ENCODE measurements at regions not wholly inside any gene's neighbourhood (a gene's known extent, or its start where the extent isn't known, plus 50 kb on each side); places are given as distances from the start of the nearest gene placed in this dataset.

DNA sequence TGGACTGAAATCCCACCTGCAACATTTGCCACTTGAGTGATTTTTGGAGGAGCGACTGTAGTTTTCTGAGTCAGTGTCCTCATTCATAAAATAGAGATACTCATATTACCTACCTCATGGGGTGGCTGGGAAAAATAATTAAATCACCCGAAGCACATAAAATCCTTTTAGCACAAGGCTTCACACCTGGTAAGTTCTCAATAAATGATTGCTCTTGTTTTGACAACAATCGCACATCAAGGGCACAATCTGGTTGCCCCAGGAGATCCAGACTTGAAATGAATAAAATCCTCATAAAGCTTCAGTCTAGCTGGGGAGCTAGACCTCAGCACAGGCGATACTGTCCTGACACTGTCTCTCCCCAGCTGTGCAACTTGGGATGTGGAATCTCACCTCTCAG, 76.0 kb upstream of the CCDC60 start:
- H3K9me3 Mint-ChIP-seq: peaks cover 3 to 18% (median 14%) of the 10 kb centered on the region in 3 donors
- ChIA-PET CTCF (no interaction called here), POLR2A (no interaction called here)
- no peaks in the 10 kb centered on the region for H3K9me3 ChIP-seq
- no peak overlapping the region for H3K27ac ChIP-seq (ENCODE audit: low read length)
- peaks cover 12 to 26% of the 10 kb centered on the region in 2 donors for H3K27me3 Mint-ChIP-seq
- H3K4me3 Mint-ChIP-seq: no peak overlapping the region
- no peak for DNase-seq
- no peaks in the 10 kb centered on the region for H3K4me1 ChIP-seq (ENCODE audit: control insufficient read depth in 1 of 2, extremely low read depth in 1 of 2, insufficient read depth in 2 of 2, low read length in 2 of 2)
- no peak overlapping the region for H3K27ac Mint-ChIP-seq
- no peak for ATAC-seq (replicated peaks in 1 of 4)
- H3K36me3 ChIP-seq (ENCODE audit: control insufficient read depth in 2 of 2, extremely low read depth in 1 of 2, insufficient read depth in 1 of 2, low read length in 1 of 2): no peaks in the 10 kb centered on the region
- 42% methylated on average over 2 of the region's 4 CpGs for WGBS (ENCODE audit: insufficient coverage)
- H3K27me3 ChIP-seq (replicated peaks in 1 of 2; ENCODE audit: control insufficient read depth in 2 of 2, extremely low read depth in 1 of 2, insufficient read depth in 2 of 2, low read length in 1 of 2): peaks cover 0 to 6% of the 10 kb centered on the region in 2 experiments
- no peaks in the 10 kb centered on the region for H3K4me1 Mint-ChIP-seq
- no peaks in the 10 kb centered on the region for H3K36me3 Mint-ChIP-seq
- no peak overlapping the region for H3K4me3 ChIP-seq (ENCODE audit: control insufficient read depth in 1 of 2, extremely low read depth in 1 of 2, low read length in 1 of 2)

DNA sequence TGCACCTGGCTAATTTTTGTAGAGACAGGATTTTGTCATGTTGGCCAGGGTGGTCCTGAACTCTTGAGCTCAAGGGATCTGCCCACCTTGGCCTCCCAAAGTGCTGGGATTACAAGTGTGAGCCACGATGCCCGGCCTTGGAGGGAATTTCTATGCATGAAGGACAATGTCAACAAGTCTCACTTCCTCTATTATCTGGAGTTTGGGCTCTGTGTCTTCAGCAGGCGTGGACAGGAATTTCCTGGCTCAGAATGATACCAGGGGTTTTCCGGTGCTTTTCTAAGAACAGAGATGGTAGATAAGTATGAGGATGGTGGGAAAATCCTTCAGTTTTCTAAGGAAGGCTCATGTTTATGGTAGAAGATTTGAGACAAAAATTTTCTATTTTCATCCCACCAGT, 75.0 kb upstream of the CCDC60 start:
- WGBS (ENCODE audit: insufficient coverage): no CpG with 5 or more reads among the region's 4 CpGs
- no peak for DNase-seq
- Histone ChIP-seq H3K9me3 (no peaks in the 10 kb centered on the region), H3K27ac (ENCODE audit: low read length) (no peak overlapping the region), H3K27me3 (replicated peaks in 1 of 2; ENCODE audit: control insufficient read depth in 2 of 2, extremely low read depth in 1 of 2, insufficient read depth in 2 of 2, low read length in 1 of 2) (peaks cover 0 to 6% of the 10 kb centered on the region in 2 experiments), H3K36me3 (ENCODE audit: control insufficient read depth in 2 of 2, extremely low read depth in 1 of 2, insufficient read depth in 1 of 2, low read length in 1 of 2) (no peaks in the 10 kb centered on the region), H3K4me1 (ENCODE audit: control insufficient read depth in 1 of 2, extremely low read depth in 1 of 2, insufficient read depth in 2 of 2, low read length in 2 of 2) (no peaks in the 10 kb centered on the region), H3K4me3 (ENCODE audit: control insufficient read depth in 1 of 2, extremely low read depth in 1 of 2, low read length in 1 of 2) (no peak overlapping the region)
- ChIA-PET POLR2A (no interaction called here), CTCF (no interaction called here)
- Mint-ChIP-seq H3K9me3 (peaks cover 3 to 18% (median 14%) of the 10 kb centered on the region in 3 donors), H3K4me3 (no peak overlapping the region), H3K27ac (no peak overlapping the region), H3K36me3 (no peaks in the 10 kb centered on the region), H3K27me3 (peaks cover 12 to 26% of the 10 kb centered on the region in 2 donors), H3K4me1 (no peaks in the 10 kb centered on the region)
- no peak for ATAC-seq (replicated peaks in 1 of 4)

DNA sequence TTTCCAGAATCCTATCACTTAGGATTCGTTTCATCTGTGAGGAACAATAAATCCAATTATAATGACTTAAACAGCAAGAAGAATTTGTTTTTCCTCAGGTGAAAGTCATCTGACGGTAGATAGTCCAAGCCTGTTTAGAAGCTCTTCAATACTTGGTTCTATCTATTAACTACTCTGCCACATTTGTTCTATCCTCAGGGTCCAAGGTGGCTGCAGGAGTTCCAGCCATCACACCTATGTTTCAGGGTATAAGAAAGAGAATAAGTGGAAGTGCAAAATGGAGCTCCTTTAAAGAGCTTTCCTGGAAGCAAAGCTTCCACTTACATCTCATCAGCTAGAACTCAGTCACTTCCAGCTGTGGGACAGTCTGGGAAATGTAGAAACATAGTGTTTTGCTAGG, 72.1 kb upstream of the CCDC60 start:
- H3K4me1 Mint-ChIP-seq: no peaks in the 10 kb centered on the region
- peaks cover 8 to 22% (median 17%) of the 10 kb centered on the region in 3 donors for H3K9me3 Mint-ChIP-seq
- WGBS (ENCODE audit: insufficient coverage): no CpG with 5 or more reads among the region's 2 CpGs

DNA sequence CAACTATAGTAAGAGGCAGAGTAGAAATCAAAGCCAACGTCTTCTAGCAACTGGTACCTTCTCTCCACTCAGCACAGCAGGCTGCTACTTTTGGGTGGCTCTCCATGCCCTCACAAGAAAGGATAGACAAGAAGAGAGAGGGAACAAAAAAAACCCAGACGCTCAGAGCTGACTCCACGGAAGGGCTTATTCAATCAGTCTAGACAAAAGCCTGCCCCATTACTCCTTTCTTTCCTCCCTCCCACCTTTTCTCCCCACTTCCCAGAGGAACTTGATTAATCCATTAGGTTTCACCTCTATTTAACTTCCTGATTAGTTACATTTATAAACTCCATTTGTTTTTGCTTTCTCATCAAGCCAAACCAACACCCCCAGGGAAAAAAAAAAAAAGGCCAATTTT, 71.1 kb upstream of the CCDC60 start:
- Mint-ChIP-seq H3K36me3 (no peaks in the 10 kb centered on the region), H3K4me3 (no peak overlapping the region), H3K4me1 (no peaks in the 10 kb centered on the region), H3K27ac (no peak overlapping the region), H3K27me3 (peaks cover 12 to 14% of the 10 kb centered on the region in 2 donors), H3K9me3 (peaks cover 13 to 29% (median 24%) of the 10 kb centered on the region in 3 donors)
- no peak for DNase-seq
- Histone ChIP-seq H3K4me3 (ENCODE audit: control insufficient read depth in 1 of 2, extremely low read depth in 1 of 2, low read length in 1 of 2) (no peak overlapping the region), H3K36me3 (ENCODE audit: control insufficient read depth in 2 of 2, extremely low read depth in 1 of 2, insufficient read depth in 1 of 2, low read length in 1 of 2) (no peaks in the 10 kb centered on the region), H3K27me3 (replicated peaks in 1 of 2; ENCODE audit: control insufficient read depth in 2 of 2, extremely low read depth in 1 of 2, insufficient read depth in 2 of 2, low read length in 1 of 2) (peaks cover 0 to 3% of the 10 kb centered on the region in 2 experiments), H3K4me1 (ENCODE audit: control insufficient read depth in 1 of 2, extremely low read depth in 1 of 2, insufficient read depth in 2 of 2, low read length in 2 of 2) (no peaks in the 10 kb centered on the region), H3K27ac (ENCODE audit: low read length) (no peak overlapping the region), H3K9me3 (no peaks in the 10 kb centered on the region)
- 80% methylated on average over 1 of the region's 3 CpGs for WGBS (ENCODE audit: insufficient coverage)
- POLR2A ChIA-PET: no interaction called here
- CTCF ChIA-PET: interaction anchor here in 1 of 2 donors (0.7 kb wide), 1 partner anchor 67 kb away, joined by 4 read pairs; no protein-coding TSS in a partner anchor
- ATAC-seq (replicated peaks in 1 of 4): no peak

More for the DNA sequence above, 72.1 kb upstream of the CCDC60 start:
- H3K9me3 ChIP-seq: no peaks in the 10 kb centered on the region
- DNase-seq (no peak), ATAC-seq (replicated peaks in 1 of 4) (no peak)
- POLR2A ChIA-PET: no interaction called here
- no peaks in the 10 kb centered on the region for H3K36me3 ChIP-seq (ENCODE audit: control insufficient read depth in 2 of 2, extremely low read depth in 1 of 2, insufficient read depth in 1 of 2, low read length in 1 of 2)
- Mint-ChIP-seq H3K27me3 (peaks cover 12 to 23% of the 10 kb centered on the region in 2 donors), H3K36me3 (no peaks in the 10 kb centered on the region), H3K4me3 (no peak overlapping the region), H3K27ac (no peak overlapping the region)
- H3K27ac ChIP-seq (ENCODE audit: low read length): no peak overlapping the region
- CTCF ChIA-PET: no interaction called here
- H3K27me3 ChIP-seq (replicated peaks in 1 of 2; ENCODE audit: control insufficient read depth in 2 of 2, extremely low read depth in 1 of 2, insufficient read depth in 2 of 2, low read length in 1 of 2): peaks cover 0 to 3% of the 10 kb centered on the region in 2 experiments
- H3K4me1 ChIP-seq (ENCODE audit: control insufficient read depth in 1 of 2, extremely low read depth in 1 of 2, insufficient read depth in 2 of 2, low read length in 2 of 2): no peaks in the 10 kb centered on the region
- H3K4me3 ChIP-seq (ENCODE audit: control insufficient read depth in 1 of 2, extremely low read depth in 1 of 2, low read length in 1 of 2): no peak overlapping the region

DNA sequence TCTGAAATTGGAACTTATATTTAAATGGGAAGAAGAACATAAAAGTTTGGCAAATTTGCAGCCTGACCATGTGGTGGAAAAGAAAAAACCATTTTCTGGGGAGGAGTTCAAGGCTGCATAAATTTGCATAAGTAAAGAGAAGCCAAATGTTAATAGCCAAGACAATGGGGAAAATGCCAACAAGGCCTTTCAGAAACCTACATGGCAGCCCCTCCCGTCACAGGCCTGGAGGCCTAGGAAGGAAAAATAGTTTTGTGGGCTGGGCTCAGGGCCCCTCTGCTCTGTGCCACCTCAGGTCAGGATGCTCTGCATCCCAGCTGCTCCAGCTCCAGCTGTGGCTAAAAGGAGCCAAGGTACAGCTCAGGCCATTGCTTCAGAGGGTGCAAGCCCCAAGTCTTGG, 67.6 kb upstream of the CCDC60 start:
- Mint-ChIP-seq H3K36me3 (no peaks in the 10 kb centered on the region), H3K27ac (no peak overlapping the region), H3K27me3 (peaks cover 0 to 4% of the 10 kb centered on the region in 2 donors), H3K4me1 (no peaks in the 10 kb centered on the region), H3K4me3 (no peak overlapping the region), H3K9me3 (peaks cover 15 to 32% (median 28%) of the 10 kb centered on the region in 3 donors)
- ATAC-seq (replicated peaks in 1 of 4) (no peak), DNase-seq (no peak)
- no peaks in the 10 kb centered on the region for H3K27me3 ChIP-seq (replicated peaks in 1 of 2; ENCODE audit: control insufficient read depth in 2 of 2, extremely low read depth in 1 of 2, insufficient read depth in 2 of 2, low read length in 1 of 2)
- no peaks in the 10 kb centered on the region for H3K4me1 ChIP-seq (ENCODE audit: control insufficient read depth in 1 of 2, extremely low read depth in 1 of 2, insufficient read depth in 2 of 2, low read length in 2 of 2)
- no peaks in the 10 kb centered on the region for H3K9me3 ChIP-seq
- H3K27ac ChIP-seq (ENCODE audit: low read length): no peak overlapping the region
- WGBS (ENCODE audit: insufficient coverage): 78% methylated on average over 1 of the region's 1 CpG
- H3K36me3 ChIP-seq (ENCODE audit: control insufficient read depth in 2 of 2, extremely low read depth in 1 of 2, insufficient read depth in 1 of 2, low read length in 1 of 2): no peaks in the 10 kb centered on the region
- POLR2A ChIA-PET: no interaction called here
- CTCF ChIA-PET: no interaction called here
- H3K4me3 ChIP-seq (ENCODE audit: control insufficient read depth in 1 of 2, extremely low read depth in 1 of 2, low read length in 1 of 2): no peak overlapping the region

DNA sequence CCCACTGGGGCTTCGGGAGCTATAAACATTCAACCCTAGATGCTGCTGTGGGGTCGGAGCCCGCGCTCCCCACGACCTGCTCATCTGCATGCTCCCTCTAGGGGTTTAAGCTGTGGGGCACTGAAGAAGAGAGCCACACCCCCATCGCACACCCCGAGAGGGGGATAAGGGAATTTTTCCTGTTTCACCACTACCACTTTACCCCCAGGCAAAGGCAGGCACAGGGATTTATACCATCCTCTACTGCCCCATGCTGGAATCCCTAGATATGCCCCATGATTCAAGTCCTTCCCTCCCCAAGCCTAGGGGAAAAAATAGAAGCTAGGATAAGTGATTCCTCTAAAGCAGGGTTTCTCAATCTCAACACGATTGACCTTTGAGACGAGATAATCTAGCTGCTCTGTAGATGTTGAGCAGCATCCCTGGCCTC, 59.9 kb upstream of the CCDC60 start:
- no peaks in the 10 kb centered on the region for H3K36me3 Mint-ChIP-seq
- CTCF ChIA-PET: no interaction called here

DNA sequence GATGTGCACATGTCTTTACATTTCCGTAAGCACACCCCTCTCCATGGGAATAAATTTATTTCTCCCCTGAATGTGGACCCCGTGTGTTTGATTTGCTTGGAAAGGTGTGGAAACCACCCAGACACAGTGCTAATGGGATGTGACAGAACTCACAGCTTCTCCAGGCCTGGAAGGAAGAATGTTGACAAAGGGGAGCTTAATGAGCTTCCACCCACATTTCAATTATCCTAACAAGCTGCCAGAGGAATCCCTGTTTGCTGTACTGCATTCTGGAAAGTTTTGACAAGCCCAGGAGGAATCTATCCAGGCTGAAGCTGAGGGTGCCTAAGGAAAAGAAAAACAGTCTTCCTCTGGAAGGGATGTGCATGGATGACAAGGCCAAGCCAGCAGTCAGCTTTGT, 51.2 kb upstream of the CCDC60 start:
- Mint-ChIP-seq H3K36me3 (no peaks in the 10 kb centered on the region), H3K27ac (no peak overlapping the region), H3K27me3 (peaks cover 2 to 3% of the 10 kb centered on the region in 2 donors), H3K4me1 (no peaks in the 10 kb centered on the region), H3K4me3 (no peak overlapping the region), H3K9me3 (no peaks in the 10 kb centered on the region)
- ATAC-seq (replicated peaks in 1 of 4): no peak
- peaks cover 0 to 6% of the 10 kb centered on the region in 2 experiments for H3K27me3 ChIP-seq (replicated peaks in 1 of 2; ENCODE audit: control insufficient read depth in 2 of 2, extremely low read depth in 1 of 2, insufficient read depth in 2 of 2, low read length in 1 of 2)
- ChIA-PET POLR2A (no interaction called here), CTCF (no interaction called here)
- no peaks in the 10 kb centered on the region for H3K9me3 ChIP-seq
- no CpG with 5 or more reads among the region's 2 CpGs for WGBS (ENCODE audit: insufficient coverage)
- H3K27ac ChIP-seq (ENCODE audit: low read length): no peak overlapping the region
- no peak overlapping the region for H3K4me3 ChIP-seq (ENCODE audit: control insufficient read depth in 1 of 2, extremely low read depth in 1 of 2, low read length in 1 of 2)
- DNase-seq: no peak
- H3K4me1 ChIP-seq (ENCODE audit: control insufficient read depth in 1 of 2, extremely low read depth in 1 of 2, insufficient read depth in 2 of 2, low read length in 2 of 2): no peaks in the 10 kb centered on the region
- H3K36me3 ChIP-seq (ENCODE audit: control insufficient read depth in 2 of 2, extremely low read depth in 1 of 2, insufficient read depth in 1 of 2, low read length in 1 of 2): no peaks in the 10 kb centered on the region

More for the DNA sequence above, 59.9 kb upstream of the CCDC60 start:
- ATAC-seq (replicated peaks in 1 of 4) (no peak), DNase-seq (no peak)
- POLR2A ChIA-PET: no interaction called here
- H3K4me3 Mint-ChIP-seq: no peak overlapping the region
- no peak overlapping the region for H3K4me3 ChIP-seq (ENCODE audit: control insufficient read depth in 1 of 2, extremely low read depth in 1 of 2, low read length in 1 of 2)
- no peaks in the 10 kb centered on the region for H3K36me3 ChIP-seq (ENCODE audit: control insufficient read depth in 2 of 2, extremely low read depth in 1 of 2, insufficient read depth in 1 of 2, low read length in 1 of 2)
- H3K27ac ChIP-seq (ENCODE audit: low read length): no peak overlapping the region
- H3K9me3 ChIP-seq: no peaks in the 10 kb centered on the region
- H3K4me1 ChIP-seq (ENCODE audit: control insufficient read depth in 1 of 2, extremely low read depth in 1 of 2, insufficient read depth in 2 of 2, low read length in 2 of 2): no peaks in the 10 kb centered on the region
- no peaks in the 10 kb centered on the region for H3K27me3 ChIP-seq (replicated peaks in 1 of 2; ENCODE audit: control insufficient read depth in 2 of 2, extremely low read depth in 1 of 2, insufficient read depth in 2 of 2, low read length in 1 of 2)
- no peaks in the 10 kb centered on the region for H3K27me3 Mint-ChIP-seq
- WGBS (ENCODE audit: insufficient coverage): 100% methylated on average over 2 of the region's 9 CpGs
- H3K27ac Mint-ChIP-seq: no peak overlapping the region
- H3K4me1 Mint-ChIP-seq: no peaks in the 10 kb centered on the region
- H3K9me3 Mint-ChIP-seq: peaks cover 0 to 8% (median 5%) of the 10 kb centered on the region in 3 donors
